ENCODE measurements at regions not wholly inside any gene's neighbourhood (a gene's known extent, or its start where the extent isn't known, plus 50 kb on each side); places are given as distances from the start of the nearest gene placed in this dataset.

DNA sequence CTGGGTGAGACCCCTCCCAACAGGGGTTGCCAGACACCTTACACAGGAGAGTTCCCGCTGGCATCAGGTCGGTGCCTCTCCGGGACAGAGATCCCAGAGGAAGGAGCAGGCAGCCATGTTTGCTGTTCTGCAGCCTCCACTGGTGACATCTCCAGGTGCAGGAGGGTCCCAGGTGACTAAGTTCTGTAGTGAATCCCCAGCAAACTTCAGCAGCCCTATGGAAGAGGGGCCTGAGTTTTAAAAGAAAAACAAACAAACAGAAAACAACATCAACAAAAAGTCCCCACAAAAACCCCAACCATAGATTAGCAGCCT is 515.1 kb downstream of the FRK start:
- Histone ChIP-seq H3K4me3 (ENCODE audit: low read depth in 2 of 2, low read length in 1 of 2) (no peak overlapping the region), H3K27me3 (ENCODE audit: insufficient read depth) (no peaks in the 10 kb centered on the region), H3K4me2 (no peak overlapping the region), H3K9me3 (no peaks in the 10 kb centered on the region), H3K9ac (no peak overlapping the region), H4K20me1 (ENCODE audit: insufficient read depth) (no peaks in the 10 kb centered on the region), H3K79me2 (ENCODE audit: insufficient read depth) (no peaks in the 10 kb centered on the region), H2AFZ (ENCODE audit: low read depth) (no peak overlapping the region), H3F3A (replicated peaks; ENCODE audit: insufficient read depth) (no peaks in the 10 kb centered on the region), H3K9me2 (no peaks in the 10 kb centered on the region), H3K36me3 (replicated peaks in 1 of 2; ENCODE audit: control insufficient read depth in 1 of 2, insufficient read depth in 2 of 2, low read length in 1 of 2) (no peaks in the 10 kb centered on the region), H3K4me1 (ENCODE audit: control insufficient read depth in 1 of 2, insufficient read depth in 2 of 2, low read depth in 1 of 2, low read length in 1 of 2) (peaks cover 0 to under 1% of the 10 kb centered on the region in 2 experiments; a peak in 1 of 4 replicates), H3K27ac (ENCODE audit: low read depth in 2 of 2, low read length in 1 of 2) (no peak overlapping the region)
- TF ChIP-seq TEAD4 (IDR thresholded peaks at IDR 0.05; ENCODE audit: borderline replicate concordance, insufficient read depth) (no peak), GATA2 (CRISPR knock-in tag; IDR thresholded peaks at IDR 0.05) (no peak), RCOR1 (IDR thresholded peaks at IDR 0.05; ENCODE audit: low read length) (no peak), EP300 (IDR thresholded peaks at IDR 0.05; ENCODE audit: borderline replicate concordance in 1 of 2, low read depth in 1 of 2, low read length in 1 of 2) (no peak), CHD2 (IDR thresholded peaks at IDR 0.05; ENCODE audit: low read length, partially characterized antibody) (no peak), NRF1 (IDR thresholded peaks at IDR 0.05; ENCODE audit: low read depth, low read length) (no peak), JUND (IDR thresholded peaks at IDR 0.05) (no peak), ELF1 (IDR thresholded peaks at IDR 0.05) (no peak), RFX5 (IDR thresholded peaks at IDR 0.05; ENCODE audit: low read length) (no peak), FOXM1 (IDR thresholded peaks at IDR 0.05; ENCODE audit: low read depth) (no peak), FOXJ3 (CRISPR knock-in tag; IDR thresholded peaks at IDR 0.05) (no peak), POLR2AphosphoS5 (IDR thresholded peaks at IDR 0.05; ENCODE audit: low read depth, low read length) (no peak), MEF2A (IDR thresholded peaks at IDR 0.05; ENCODE audit: borderline replicate concordance, low read depth) (no peak)
- TF ChIP-seq, protein P1, sequence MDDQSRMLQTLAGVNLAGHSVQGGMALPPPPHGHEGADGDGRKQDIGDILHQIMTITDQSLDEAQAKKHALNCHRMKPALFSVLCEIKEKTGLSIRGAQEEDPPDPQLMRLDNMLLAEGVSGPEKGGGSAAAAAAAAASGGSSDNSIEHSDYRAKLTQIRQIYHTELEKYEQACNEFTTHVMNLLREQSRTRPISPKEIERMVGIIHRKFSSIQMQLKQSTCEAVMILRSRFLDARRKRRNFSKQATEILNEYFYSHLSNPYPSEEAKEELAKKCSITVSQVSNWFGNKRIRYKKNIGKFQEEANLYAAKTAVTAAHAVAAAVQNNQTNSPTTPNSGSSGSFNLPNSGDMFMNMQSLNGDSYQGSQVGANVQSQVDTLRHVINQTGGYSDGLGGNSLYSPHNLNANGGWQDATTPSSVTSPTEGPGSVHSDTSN (IDR thresholded peaks at IDR 0.05) = no peak
- POLR2A ChIA-PET = no interaction called here
- 73% methylated on average over 3 of the region's 3 CpGs for WGBS (ENCODE audit: low lambda C conversion rate)
- DNase-seq = no peak
- CTCF ChIA-PET = interaction anchor here (0.6 to 1.2 kb wide), 3 partner anchors 62 to 1036 kb away, joined by 3 to 4 read pairs (median 4); no protein-coding TSS in a partner anchor

DNA sequence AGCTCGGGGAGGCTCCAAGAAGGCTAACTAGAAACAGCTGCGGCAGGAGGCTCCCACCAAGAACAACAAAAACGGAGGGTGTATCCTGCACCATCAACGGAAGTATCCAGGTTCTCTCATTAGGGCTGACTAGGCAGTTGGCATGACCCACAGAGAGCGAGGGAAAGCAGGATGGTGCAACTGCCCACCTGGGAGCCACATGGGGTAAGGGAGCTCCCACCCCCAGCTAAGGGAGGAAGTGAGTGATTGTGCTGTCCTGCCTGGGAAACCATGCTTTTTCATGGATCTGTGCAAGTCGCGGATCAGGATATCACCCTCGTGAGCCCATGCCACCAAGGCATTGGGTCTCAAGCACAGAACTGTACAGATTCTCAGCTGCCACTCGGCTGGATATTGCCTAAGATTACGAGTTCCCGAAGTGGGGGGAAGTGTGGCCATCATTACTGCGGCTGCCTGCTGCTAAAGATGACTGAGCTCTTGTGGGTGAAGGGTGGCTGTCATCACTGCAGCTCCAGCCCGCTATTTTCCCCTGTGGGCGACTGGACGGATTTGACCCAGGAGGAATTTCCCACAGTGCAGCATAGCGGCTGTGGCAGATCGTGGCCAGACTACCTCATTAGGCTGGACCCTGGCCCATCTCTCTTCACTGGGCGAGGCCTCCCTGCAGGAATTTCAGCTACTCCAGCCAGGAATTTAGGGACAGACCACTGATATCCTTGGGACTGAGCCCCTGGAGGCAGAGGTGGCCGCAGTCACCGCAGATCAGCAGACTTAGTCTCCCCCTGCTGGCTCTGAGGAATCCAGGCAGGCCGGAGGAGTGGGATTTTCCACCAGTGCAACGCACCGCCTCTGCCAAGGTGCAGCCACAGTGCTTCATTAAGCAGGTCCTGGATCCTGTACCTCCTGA is 515.7 kb downstream of the FRK start:
- no peak for DNase-seq
- Histone ChIP-seq H3K27ac (ENCODE audit: low read depth in 2 of 2, low read length in 1 of 2) (no peak overlapping the region), H3K36me3 (replicated peaks in 1 of 2; ENCODE audit: control insufficient read depth in 1 of 2, insufficient read depth in 2 of 2, low read length in 1 of 2) (no peaks in the 10 kb centered on the region), H3K4me2 (no peak overlapping the region), H4K20me1 (ENCODE audit: insufficient read depth) (no peaks in the 10 kb centered on the region), H3K9ac (no peak overlapping the region), H3F3A (replicated peaks; ENCODE audit: insufficient read depth) (no peaks in the 10 kb centered on the region), H3K9me3 (no peaks in the 10 kb centered on the region), H3K79me2 (ENCODE audit: insufficient read depth) (no peaks in the 10 kb centered on the region), H3K27me3 (ENCODE audit: insufficient read depth) (no peaks in the 10 kb centered on the region), H3K9me2 (no peaks in the 10 kb centered on the region), H3K4me1 (ENCODE audit: control insufficient read depth in 1 of 2, insufficient read depth in 2 of 2, low read depth in 1 of 2, low read length in 1 of 2) (peaks cover 0 to 7% of the 10 kb centered on the region in 2 experiments; a peak in 2 of 4 replicates), H2AFZ (ENCODE audit: low read depth) (no peak overlapping the region), H3K4me3 (ENCODE audit: low read depth in 2 of 2, low read length in 1 of 2) (no peak overlapping the region; a peak in 1 of 4 replicates)
- ChIA-PET CTCF (interaction anchor here (0.9 to 1.2 kb wide), 2 partner anchors 32 to 63 kb away, joined by 3 to 4 read pairs; no protein-coding TSS in a partner anchor), POLR2A (no interaction called here)
- 44% methylated on average over 7 of the region's 23 CpGs for WGBS (ENCODE audit: low lambda C conversion rate)
- TF ChIP-seq RAD21 (IDR thresholded peaks at IDR 0.05; ENCODE audit: low read length) = peak; percentile 31; the same call in 1 of the 2 replicates
- TF ChIP-seq, protein P2, sequence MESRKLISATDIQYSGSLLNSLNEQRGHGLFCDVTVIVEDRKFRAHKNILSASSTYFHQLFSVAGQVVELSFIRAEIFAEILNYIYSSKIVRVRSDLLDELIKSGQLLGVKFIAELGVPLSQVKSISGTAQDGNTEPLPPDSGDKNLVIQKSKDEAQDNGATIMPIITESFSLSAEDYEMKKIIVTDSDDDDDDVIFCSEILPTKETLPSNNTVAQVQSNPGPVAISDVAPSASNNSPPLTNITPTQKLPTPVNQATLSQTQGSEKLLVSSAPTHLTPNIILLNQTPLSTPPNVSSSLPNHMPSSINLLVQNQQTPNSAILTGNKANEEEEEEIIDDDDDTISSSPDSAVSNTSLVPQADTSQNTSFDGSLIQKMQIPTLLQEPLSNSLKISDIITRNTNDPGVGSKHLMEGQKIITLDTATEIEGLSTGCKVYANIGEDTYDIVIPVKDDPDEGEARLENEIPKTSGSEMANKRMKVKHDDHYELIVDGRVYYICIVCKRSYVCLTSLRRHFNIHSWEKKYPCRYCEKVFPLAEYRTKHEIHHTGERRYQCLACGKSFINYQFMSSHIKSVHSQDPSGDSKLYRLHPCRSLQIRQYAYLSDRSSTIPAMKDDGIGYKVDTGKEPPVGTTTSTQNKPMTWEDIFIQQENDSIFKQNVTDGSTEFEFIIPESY (IDR thresholded peaks at IDR 0.05; ENCODE audit: borderline replicate concordance, low read depth) = no peak

Data from SK-N-SH (cell line).